GM12872 (cell line): ENCODE measurements at regions not wholly inside any gene's neighbourhood (a gene's known extent, or its start where the extent isn't known, plus 50 kb on each side); places are given as distances from the start of the nearest gene placed in this dataset.

Source experiments
- TF ChIP-seq, protein P1 (sequence below): IDR thresholded peaks from 3 replicates; pipeline ENCODE4 v1.5.1; 2011; ENCODE audit warnings: low read depth, mild to moderate bottlenecking, low read length, moderate library complexity; ENCODE audit not compliant: insufficient read depth

GRCh38 chr1:60930130-60930529 lies 152.2 kb upstream of the NFIA start:
- TF ChIP-seq, protein P1, sequence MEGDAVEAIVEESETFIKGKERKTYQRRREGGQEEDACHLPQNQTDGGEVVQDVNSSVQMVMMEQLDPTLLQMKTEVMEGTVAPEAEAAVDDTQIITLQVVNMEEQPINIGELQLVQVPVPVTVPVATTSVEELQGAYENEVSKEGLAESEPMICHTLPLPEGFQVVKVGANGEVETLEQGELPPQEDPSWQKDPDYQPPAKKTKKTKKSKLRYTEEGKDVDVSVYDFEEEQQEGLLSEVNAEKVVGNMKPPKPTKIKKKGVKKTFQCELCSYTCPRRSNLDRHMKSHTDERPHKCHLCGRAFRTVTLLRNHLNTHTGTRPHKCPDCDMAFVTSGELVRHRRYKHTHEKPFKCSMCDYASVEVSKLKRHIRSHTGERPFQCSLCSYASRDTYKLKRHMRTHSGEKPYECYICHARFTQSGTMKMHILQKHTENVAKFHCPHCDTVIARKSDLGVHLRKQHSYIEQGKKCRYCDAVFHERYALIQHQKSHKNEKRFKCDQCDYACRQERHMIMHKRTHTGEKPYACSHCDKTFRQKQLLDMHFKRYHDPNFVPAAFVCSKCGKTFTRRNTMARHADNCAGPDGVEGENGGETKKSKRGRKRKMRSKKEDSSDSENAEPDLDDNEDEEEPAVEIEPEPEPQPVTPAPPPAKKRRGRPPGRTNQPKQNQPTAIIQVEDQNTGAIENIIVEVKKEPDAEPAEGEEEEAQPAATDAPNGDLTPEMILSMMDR = no peak

GRCh38 chr1:60924964-60925798 lies 157.2 kb upstream of the NFIA start:
- TF ChIP-seq, protein P1 = no peak

DNA sequence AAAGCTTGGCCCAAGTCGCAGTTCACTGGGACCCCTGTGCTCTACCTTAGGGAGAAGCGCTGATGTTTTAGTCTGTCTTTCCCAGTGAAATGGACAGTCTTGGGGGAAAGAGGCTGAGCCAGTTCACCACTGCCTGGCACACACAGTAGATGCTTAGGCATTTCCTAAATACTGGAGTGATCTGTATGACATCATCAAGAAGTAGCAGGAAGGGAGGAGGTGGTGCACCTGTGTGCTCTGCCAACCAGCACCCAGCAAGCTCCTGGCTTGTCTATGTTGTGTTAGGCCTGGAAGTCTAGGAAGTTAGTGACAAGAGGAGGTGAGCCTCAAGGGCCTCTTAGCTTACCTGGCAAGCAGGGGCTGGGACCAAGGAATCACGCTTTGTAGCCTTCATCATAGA lies 158.2 kb upstream of the NFIA start:
- TF ChIP-seq, protein P1 = no peak

DNA sequence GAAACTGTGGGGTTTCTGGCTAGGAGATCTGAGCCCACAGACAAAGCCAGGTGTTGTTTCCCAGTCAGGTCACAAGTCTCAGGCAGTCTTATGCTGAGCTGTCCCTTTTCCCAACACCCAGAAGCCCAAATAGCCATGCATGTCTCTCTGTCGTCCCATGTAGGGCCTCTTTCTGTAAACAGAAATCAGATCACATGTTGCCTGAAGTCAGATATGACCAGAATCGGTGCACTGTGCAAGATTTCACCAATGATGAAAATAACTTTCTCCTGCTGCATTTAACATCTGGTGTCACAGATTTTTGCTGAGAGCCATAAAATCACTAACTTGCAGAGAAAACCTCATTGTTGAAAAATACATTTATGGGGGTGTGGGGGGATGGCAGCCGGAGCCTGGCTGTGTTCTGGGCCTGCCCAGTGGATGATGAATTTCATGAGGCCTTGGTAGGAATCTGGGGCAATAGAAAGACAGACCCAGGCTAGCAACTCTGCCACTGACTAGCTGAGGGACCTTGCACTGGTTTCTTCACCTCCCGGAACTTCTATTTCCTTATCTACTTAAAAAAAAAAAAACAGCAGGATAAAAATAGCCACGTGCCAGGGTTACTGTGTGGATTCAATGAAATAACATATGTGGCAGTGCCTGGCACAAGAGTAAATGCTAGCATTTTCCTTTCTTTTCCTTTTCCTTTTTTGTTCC lies 158.8 kb upstream of the NFIA start:
- TF ChIP-seq, protein P1 = no peak

GRCh38 chr1:60922304-60922703 lies 160.1 kb upstream of the NFIA start:
- TF ChIP-seq, protein P1 = no peak

DNA sequence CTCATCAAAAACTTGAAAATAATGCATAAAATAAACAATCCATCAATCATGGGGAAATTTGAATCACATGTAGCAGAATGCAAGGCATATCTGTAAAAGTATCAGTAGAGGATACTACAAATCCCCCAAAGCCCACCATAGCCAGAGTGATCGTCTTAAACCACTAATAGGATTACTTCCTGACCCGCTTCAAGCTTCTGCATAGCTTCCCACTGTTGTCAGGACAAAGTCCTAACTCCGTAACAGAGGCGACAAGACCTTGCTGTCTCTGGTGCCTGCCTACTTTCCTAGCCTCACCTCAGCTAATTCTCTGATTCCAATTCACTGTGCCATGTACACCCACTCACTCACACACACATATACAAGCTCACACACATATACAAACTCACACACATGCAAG lies 161.2 kb upstream of the NFIA start:
- TF ChIP-seq, protein P1 = no peak

GRCh38 chr1:60920561-60920960 lies 161.8 kb upstream of the NFIA start:
- TF ChIP-seq, protein P1 = no peak
